Stimulated activated effector memory CD8-positive, alpha-beta T cell treated with anti-CD3 and anti-CD28 coated beads, Interleukin-12 subunit alpha, Interleukin-12 subunit beta, amount 100 ng/mL, for 72 hours (primary cell): ENCODE measurements at regions not wholly inside any gene's neighbourhood (a gene's known extent, or its start where the extent isn't known, plus 50 kb on each side); places are given as distances from the start of the nearest gene placed in this dataset.

Source experiments
- ATAC-seq: fragments of 150-1000 bp; cut with Tn5 transposase; 2 replicates; pipeline ENCODE4 v1.10.0; 2021
- DNase-seq, 2 donors: peaks; one replicate each; pipeline ENCODE4 v3.0.0; 2021 to 2022; ENCODE audit warnings: low spot score in 2 of 2
- H3K27ac Mint-ChIP-seq: one replicate; pipeline ENCODE4 v1.8.0; 2022; ENCODE audit warnings: mild to moderate bottlenecking, mixed read lengths
- H3K36me3 Mint-ChIP-seq: one replicate; pipeline ENCODE4 v1.8.0; 2022; ENCODE audit warnings: mild to moderate bottlenecking, mixed read lengths
- H3K4me1 Mint-ChIP-seq: one replicate; pipeline ENCODE4 v1.8.0; 2022; ENCODE audit warnings: mixed read lengths
- H3K4me3 Mint-ChIP-seq: one replicate; pipeline ENCODE4 v1.8.0; 2022; ENCODE audit warnings: mild to moderate bottlenecking, mixed read lengths
- H3K9me3 Mint-ChIP-seq: one replicate; pipeline ENCODE4 v1.8.0; 2022; ENCODE audit warnings: mixed read lengths

GRCh38 chr10:6885284-6885683, 305.2 kb upstream of the PRKCQ start:
- Mint-ChIP-seq H3K4me1 (peaks cover 7% of the 10 kb centered on the region), H3K27ac (no peak overlapping the region), H3K36me3 (no peaks in the 10 kb centered on the region), H3K4me3 (no peak overlapping the region), H3K9me3 (no peaks in the 10 kb centered on the region)
- ATAC-seq (no peak), DNase-seq (no peak)

GRCh38 chr10:6881987-6882386, 301.9 kb upstream of the PRKCQ start:
- ATAC-seq = no peak
- no peak overlapping the region for H3K4me3 Mint-ChIP-seq

GRCh38 chr10:6877722-6878392, 297.8 kb upstream of the PRKCQ start:
- no peak overlapping the region for H3K4me3 Mint-ChIP-seq
- DNase-seq (no peak), ATAC-seq (peak; percentile 34)

More at GRCh38 chr10:6881987-6882386, 301.9 kb upstream of the PRKCQ start:
- Mint-ChIP-seq H3K9me3 (no peaks in the 10 kb centered on the region), H3K4me1 (peaks cover 7% of the 10 kb centered on the region), H3K36me3 (no peaks in the 10 kb centered on the region), H3K27ac (no peak overlapping the region)
- no peak for DNase-seq

GRCh38 chr10:6877336-6877721, 297.3 kb upstream of the PRKCQ start:
- no peak for ATAC-seq
- Mint-ChIP-seq H3K4me1 (no peaks in the 10 kb centered on the region), H3K4me3 (no peak overlapping the region), H3K27ac (no peak overlapping the region), H3K36me3 (no peaks in the 10 kb centered on the region), H3K9me3 (no peaks in the 10 kb centered on the region)
- no peak for DNase-seq

More at GRCh38 chr10:6877722-6878392, 297.8 kb upstream of the PRKCQ start:
- H3K4me1 Mint-ChIP-seq = no peaks in the 10 kb centered on the region
- H3K36me3 Mint-ChIP-seq = no peaks in the 10 kb centered on the region
- no peak overlapping the region for H3K27ac Mint-ChIP-seq
- H3K9me3 Mint-ChIP-seq = no peaks in the 10 kb centered on the region

- no peaks in the 10 kb centered on the region for H3K9me3 Mint-ChIP-seq
- H3K4me1 Mint-ChIP-seq = no peaks in the 10 kb centered on the region
- H3K36me3 Mint-ChIP-seq = no peaks in the 10 kb centered on the region
- DNase-seq (no peak), ATAC-seq (no peak)
- no peak overlapping the region for H3K4me3 Mint-ChIP-seq
- no peak overlapping the region for H3K27ac Mint-ChIP-seq
Measured at GRCh38 chr10:6875269-6875865, 295.3 kb upstream of the PRKCQ start.

- ATAC-seq (no peak), DNase-seq (no peak)
- H3K36me3 Mint-ChIP-seq = no peaks in the 10 kb centered on the region
- no peak overlapping the region for H3K4me3 Mint-ChIP-seq
- H3K27ac Mint-ChIP-seq = no peak overlapping the region
- no peaks in the 10 kb centered on the region for H3K9me3 Mint-ChIP-seq
- H3K4me1 Mint-ChIP-seq = no peaks in the 10 kb centered on the region
Measured at GRCh38 chr10:6871128-6871527, 291.1 kb upstream of the PRKCQ start.

GRCh38 chr10:6868036-6868725, 288.1 kb upstream of the PRKCQ start:
- Mint-ChIP-seq H3K36me3 (no peaks in the 10 kb centered on the region), H3K4me3 (no peak overlapping the region)

GRCh38 chr10:6866757-6867156, 286.7 kb upstream of the PRKCQ start:
- H3K27ac Mint-ChIP-seq = no peak overlapping the region
- H3K4me3 Mint-ChIP-seq = no peak overlapping the region
- no peaks in the 10 kb centered on the region for H3K36me3 Mint-ChIP-seq
- ATAC-seq (no peak), DNase-seq (no peak)
- no peaks in the 10 kb centered on the region for H3K4me1 Mint-ChIP-seq
- H3K9me3 Mint-ChIP-seq = no peaks in the 10 kb centered on the region

More at GRCh38 chr10:6868036-6868725, 288.1 kb upstream of the PRKCQ start:
- DNase-seq = no peak
- no peaks in the 10 kb centered on the region for H3K4me1 Mint-ChIP-seq
- H3K27ac Mint-ChIP-seq = no peak overlapping the region
- no peaks in the 10 kb centered on the region for H3K9me3 Mint-ChIP-seq
- no peak for ATAC-seq

- DNase-seq (no peak), ATAC-seq (peak; percentile 56)
- no peaks in the 10 kb centered on the region for H3K36me3 Mint-ChIP-seq
- no peaks in the 10 kb centered on the region for H3K9me3 Mint-ChIP-seq
- no peak overlapping the region for H3K4me3 Mint-ChIP-seq
- H3K4me1 Mint-ChIP-seq = no peaks in the 10 kb centered on the region
- no peak overlapping the region for H3K27ac Mint-ChIP-seq
Measured at GRCh38 chr10:6864142-6864541, 284.1 kb upstream of the PRKCQ start.

- Mint-ChIP-seq H3K27ac (no peak overlapping the region), H3K36me3 (no peaks in the 10 kb centered on the region), H3K4me3 (no peak overlapping the region), H3K9me3 (no peaks in the 10 kb centered on the region), H3K4me1 (no peaks in the 10 kb centered on the region)
- DNase-seq (no peak), ATAC-seq (no peak)
Measured at GRCh38 chr10:6863381-6863780, 283.3 kb upstream of the PRKCQ start.

GRCh38 chr10:6850452-6850851, 270.4 kb upstream of the PRKCQ start:
- Mint-ChIP-seq H3K27ac (no peak overlapping the region), H3K36me3 (no peaks in the 10 kb centered on the region), H3K4me1 (no peaks in the 10 kb centered on the region), H3K4me3 (no peak overlapping the region), H3K9me3 (no peaks in the 10 kb centered on the region)
- ATAC-seq (no peak), DNase-seq (no peak)

- H3K36me3 Mint-ChIP-seq = no peaks in the 10 kb centered on the region
- H3K9me3 Mint-ChIP-seq = no peaks in the 10 kb centered on the region
- peaks cover 6% of the 10 kb centered on the region for H3K4me1 Mint-ChIP-seq
- no peak overlapping the region for H3K27ac Mint-ChIP-seq
- no peak overlapping the region for H3K4me3 Mint-ChIP-seq
- no peak for DNase-seq
- ATAC-seq = no peak
Measured at GRCh38 chr10:6847561-6847960, 267.5 kb upstream of the PRKCQ start.

- no peak overlapping the region for H3K4me3 Mint-ChIP-seq
- ATAC-seq (no peak), DNase-seq (no peak)
- no peaks in the 10 kb centered on the region for H3K9me3 Mint-ChIP-seq
- no peaks in the 10 kb centered on the region for H3K36me3 Mint-ChIP-seq
- H3K4me1 Mint-ChIP-seq = peaks cover 17% of the 10 kb centered on the region
- H3K27ac Mint-ChIP-seq = no peak overlapping the region
Measured at GRCh38 chr10:6843894-6844650, 264.0 kb upstream of the PRKCQ start.

- Mint-ChIP-seq H3K27ac (no peak overlapping the region), H3K9me3 (no peaks in the 10 kb centered on the region), H3K4me3 (no peak overlapping the region), H3K4me1 (peaks cover 17% of the 10 kb centered on the region), H3K36me3 (no peaks in the 10 kb centered on the region)
- DNase-seq (no peak), ATAC-seq (peak; percentile 54)
Measured at GRCh38 chr10:6843481-6843881, 263.4 kb upstream of the PRKCQ start.

GRCh38 chr10:6842722-6843121, 262.6 kb upstream of the PRKCQ start:
- DNase-seq = no peak
- Mint-ChIP-seq H3K4me3 (no peak overlapping the region), H3K36me3 (no peaks in the 10 kb centered on the region), H3K9me3 (no peaks in the 10 kb centered on the region), H3K4me1 (peaks cover 17% of the 10 kb centered on the region), H3K27ac (no peak overlapping the region)
- no peak for ATAC-seq
